Ishikawa (cell line): ENCODE measurements at regions not wholly inside any gene's neighbourhood (a gene's known extent, or its start where the extent isn't known, plus 50 kb on each side); places are given as distances from the start of the nearest gene placed in this dataset.

ENCODE experiments used
- FOXM1 ChIP-seq: IDR thresholded peaks from 2 replicates; pipeline ENCODE4 v1.6.1; 2012; ENCODE audit warnings: low read depth, borderline replicate concordance
- ZBTB7A ChIP-seq: IDR thresholded peaks from 2 replicates; pipeline ENCODE4 v1.6.1; 2012; ENCODE audit warnings: low read depth
- TF ChIP-seq, protein P1 (sequence below): IDR thresholded peaks from 2 replicates; pipeline ENCODE4 v1.6.1; 2012; ENCODE audit warnings: low read depth, mild to moderate bottlenecking

- TF ChIP-seq ZBTB7A (no peak), FOXM1 (no peak)
- TF ChIP-seq, protein P1, sequence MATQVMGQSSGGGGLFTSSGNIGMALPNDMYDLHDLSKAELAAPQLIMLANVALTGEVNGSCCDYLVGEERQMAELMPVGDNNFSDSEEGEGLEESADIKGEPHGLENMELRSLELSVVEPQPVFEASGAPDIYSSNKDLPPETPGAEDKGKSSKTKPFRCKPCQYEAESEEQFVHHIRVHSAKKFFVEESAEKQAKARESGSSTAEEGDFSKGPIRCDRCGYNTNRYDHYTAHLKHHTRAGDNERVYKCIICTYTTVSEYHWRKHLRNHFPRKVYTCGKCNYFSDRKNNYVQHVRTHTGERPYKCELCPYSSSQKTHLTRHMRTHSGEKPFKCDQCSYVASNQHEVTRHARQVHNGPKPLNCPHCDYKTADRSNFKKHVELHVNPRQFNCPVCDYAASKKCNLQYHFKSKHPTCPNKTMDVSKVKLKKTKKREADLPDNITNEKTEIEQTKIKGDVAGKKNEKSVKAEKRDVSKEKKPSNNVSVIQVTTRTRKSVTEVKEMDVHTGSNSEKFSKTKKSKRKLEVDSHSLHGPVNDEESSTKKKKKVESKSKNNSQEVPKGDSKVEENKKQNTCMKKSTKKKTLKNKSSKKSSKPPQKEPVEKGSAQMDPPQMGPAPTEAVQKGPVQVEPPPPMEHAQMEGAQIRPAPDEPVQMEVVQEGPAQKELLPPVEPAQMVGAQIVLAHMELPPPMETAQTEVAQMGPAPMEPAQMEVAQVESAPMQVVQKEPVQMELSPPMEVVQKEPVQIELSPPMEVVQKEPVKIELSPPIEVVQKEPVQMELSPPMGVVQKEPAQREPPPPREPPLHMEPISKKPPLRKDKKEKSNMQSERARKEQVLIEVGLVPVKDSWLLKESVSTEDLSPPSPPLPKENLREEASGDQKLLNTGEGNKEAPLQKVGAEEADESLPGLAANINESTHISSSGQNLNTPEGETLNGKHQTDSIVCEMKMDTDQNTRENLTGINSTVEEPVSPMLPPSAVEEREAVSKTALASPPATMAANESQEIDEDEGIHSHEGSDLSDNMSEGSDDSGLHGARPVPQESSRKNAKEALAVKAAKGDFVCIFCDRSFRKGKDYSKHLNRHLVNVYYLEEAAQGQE, result no peak
Measured at GRCh38 chr2:78355967-78356366, 669.5 kb upstream of the REG3G start.
